ENCODE measurements at regions not wholly inside any gene's neighbourhood (a gene's known extent, or its start where the extent isn't known, plus 50 kb on each side); places are given as distances from the start of the nearest gene placed in this dataset.

- no peak for DNase-seq
These were observed 970.8 kb downstream of the DTWD2 start for GRCh38 chr5:118017536-118017935.

GRCh38 chr5:118016396-118016795 is 972.0 kb downstream of the DTWD2 start:
- DNase-seq, result no peak

GRCh38 chr5:118015511-118015910 is 972.8 kb downstream of the DTWD2 start:
- DNase-seq, result no peak

DNA sequence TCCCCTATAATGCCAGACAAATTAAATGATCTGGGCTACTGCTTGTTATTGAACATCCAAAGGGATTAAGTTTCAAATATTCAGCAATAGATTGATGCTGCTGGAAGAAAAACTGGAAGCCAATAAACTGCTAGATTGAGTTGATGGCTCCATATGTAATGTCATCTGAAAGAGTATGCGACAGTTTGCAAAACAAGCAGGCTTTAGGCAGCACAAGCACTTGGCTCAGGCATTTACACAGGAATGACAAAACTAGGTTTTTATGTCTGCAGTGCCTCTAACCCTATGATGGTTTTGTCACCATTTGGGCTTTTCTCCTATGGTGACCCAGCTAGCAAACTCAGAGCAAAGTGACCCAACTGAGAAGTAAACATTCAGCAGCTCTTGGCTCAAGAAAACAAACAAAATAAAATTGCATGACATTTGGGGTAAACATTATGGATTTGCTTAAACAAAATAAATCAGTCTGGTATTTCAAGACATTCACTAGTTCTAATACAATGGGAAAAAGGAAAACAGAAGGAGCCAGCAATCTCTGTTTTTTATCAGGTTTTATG is 978.5 kb downstream of the DTWD2 start:
- no peak for DNase-seq

- DNase-seq, result no peak
These were observed 979.6 kb downstream of the DTWD2 start for GRCh38 chr5:118008779-118009178.

GRCh38 chr5:118007262-118007661 is 981.1 kb downstream of the DTWD2 start:
- DNase-seq, result no peak

DNA sequence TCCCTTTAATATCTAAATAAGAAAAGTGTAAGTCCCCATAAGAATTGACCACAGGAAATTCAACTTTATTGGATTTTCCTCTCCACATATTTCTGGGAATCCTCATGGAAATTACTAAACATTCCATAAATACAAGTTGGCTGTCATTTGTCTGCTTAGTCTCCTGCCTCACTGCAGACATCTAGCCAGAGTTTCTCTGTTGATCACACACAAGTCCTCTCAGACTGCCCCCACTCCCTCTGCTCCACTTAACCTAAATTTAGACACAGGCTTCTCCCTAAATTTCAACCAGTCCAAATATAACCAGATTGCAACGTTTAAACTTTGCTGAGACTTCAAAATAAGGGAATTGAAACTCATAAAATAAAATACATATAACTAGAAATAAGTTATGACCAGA is 982.1 kb downstream of the DTWD2 start:
- no peak for DNase-seq

DNA sequence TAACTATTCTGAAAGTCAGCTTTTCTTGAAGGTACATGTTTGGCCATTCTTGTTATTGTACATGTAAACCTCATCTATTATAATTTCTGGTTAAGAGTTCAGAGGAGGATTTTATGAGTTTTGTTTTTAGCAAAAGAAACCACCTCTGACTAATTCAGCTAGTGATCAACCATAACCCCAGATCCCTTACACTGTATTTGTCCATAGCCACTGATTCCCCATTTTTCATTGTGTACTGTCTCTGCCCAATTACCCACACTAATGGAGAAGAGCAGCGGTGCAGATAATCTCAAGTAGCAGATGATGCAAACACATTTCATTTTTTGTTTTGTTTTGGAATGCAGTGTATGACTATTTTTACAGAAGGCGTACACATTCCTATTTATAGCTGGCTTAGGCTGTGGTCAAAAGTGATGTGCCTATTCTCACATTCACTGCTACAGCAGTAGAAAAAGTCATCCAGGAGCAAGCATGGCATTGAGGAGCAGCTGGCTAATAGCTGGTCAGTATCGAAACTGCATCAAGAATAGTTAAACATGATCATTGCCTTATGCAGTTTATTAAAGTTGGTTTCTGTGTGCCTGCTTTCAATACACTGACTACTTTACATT is 988.3 kb downstream of the DTWD2 start:
- no peak for DNase-seq

- DNase-seq, result no peak
These were observed 1005.7 kb downstream of the DTWD2 start for GRCh38 chr5:117982691-117983090.

GRCh38 chr5:117973785-117974184 is 1014.6 kb downstream of the DTWD2 start:
- DNase-seq, result no peak

- no peak for DNase-seq
These were observed 1032.5 kb downstream of the DTWD2 start for GRCh38 chr5:117955831-117956230.

GRCh38 chr5:117954331-117954730 is 1034.0 kb downstream of the DTWD2 start:
- DNase-seq, result no peak

DNA sequence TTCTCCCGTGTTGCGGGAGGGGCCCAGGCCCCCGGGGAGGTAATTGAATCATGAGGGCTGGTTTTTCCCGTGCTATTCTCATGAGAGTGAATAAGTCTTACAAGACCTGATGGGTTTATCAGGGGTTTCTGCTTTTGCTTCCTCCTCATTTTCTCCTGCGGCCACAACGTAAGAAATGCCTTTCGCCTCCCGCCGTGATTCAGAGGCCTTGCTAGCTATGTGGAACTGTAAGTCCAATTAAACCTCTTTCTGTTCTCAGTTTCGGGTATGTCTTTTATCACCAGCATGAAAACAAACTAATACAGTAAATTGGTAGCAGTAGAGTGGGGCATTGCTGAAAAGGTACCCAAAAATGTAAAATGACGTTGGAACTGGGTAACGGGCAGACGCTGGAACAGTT is 1035.1 kb downstream of the DTWD2 start:
- DNase-seq, result no peak

DNA sequence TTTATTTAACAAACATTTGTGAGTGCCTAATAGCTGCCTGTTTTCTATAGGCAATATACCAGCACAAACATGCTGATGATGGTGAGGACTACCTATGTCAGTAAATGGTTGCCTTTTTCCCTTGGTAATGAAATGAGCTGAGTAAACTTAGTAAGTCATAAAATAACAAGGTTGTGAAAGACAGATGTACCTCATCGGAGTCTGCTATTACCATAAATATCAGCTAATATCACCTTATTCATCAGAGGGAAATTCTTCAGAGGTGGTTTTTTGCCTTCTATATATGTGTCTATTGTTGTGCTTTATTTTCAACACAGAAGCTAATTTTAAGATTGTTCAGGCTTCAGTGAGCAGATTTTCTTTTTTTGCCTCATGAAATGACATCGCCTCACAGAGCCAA is 1040.5 kb downstream of the DTWD2 start:
- no peak for DNase-seq

- no peak for DNase-seq
These were observed 1041.2 kb downstream of the DTWD2 start for GRCh38 chr5:117947121-117947520.

GRCh38 chr5:117945258-117945657 is 1043.1 kb downstream of the DTWD2 start:
- no peak for DNase-seq

- DNase-seq, result no peak
These were observed 1044.8 kb downstream of the DTWD2 start for GRCh38 chr5:117943541-117943940.

DNA sequence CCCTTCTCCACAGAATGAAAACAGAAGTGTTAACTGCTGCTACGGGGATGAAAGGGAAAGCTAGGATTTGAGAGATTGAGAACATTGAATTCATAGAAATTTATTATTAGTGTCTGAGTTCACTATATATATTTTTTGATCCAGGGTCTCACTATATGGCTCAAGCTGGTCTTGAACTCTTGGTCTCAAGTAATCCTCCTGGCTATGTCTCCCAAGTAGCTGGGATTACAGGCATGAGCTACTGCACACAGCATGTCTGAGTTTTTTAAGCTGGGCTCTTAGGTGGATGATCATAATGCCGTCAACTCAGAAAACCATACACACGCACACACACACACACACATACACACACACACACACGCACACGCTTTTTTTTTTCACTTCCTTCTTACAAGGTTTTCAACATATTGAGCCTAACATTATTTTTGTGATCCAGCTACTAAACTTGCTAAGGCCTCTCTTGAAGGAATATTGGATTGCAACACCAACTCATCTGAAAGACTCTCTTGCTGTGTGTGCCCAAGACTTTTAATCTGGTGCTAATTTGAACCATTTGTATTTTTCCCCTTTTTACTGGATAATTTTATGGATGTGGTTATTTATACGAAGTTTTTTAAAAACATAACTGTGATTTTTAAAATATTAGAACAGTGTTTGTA is 1045.4 kb downstream of the DTWD2 start:
- DNase-seq, result no peak

- DNase-seq, result no peak
These were observed 1095.1 kb downstream of the DTWD2 start for GRCh38 chr5:117893211-117893610.

DNA sequence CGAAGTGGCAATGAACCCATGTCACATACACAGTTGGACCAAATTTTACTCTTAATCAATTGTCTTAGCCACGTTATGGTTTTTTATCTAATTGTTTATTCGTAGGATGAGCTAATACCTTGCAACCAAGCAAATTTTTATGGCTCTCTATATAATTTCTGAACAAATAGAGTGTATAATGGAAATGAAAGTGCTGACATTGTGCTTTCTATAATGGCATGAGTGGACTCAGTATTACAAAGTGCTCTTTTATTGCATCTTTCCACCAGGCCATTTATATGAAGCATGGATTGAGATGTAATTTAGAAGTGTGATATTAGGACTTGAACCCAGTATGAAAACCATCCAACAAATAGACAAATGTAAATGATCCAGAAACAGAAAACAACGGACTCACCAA is 1096.0 kb downstream of the DTWD2 start:
- DNase-seq, result no peak

DNA sequence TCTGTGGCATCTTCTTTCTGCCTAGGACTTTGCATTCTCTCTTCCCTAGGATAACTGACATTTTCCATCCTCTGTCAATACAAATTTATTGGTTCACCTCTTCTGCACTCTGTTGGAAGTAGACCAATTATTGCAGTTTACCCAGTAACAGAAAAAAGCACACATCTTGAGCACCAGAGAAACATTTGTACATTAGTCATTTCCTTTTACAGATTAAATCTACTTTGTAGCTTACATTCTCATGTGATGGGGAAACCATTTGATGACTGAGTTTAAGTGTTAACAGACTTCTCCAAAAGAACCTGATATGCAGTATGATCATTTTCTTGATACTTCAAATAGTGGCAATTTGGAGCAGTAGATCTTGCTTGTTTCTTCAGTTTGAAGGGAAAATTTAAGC is 1098.8 kb downstream of the DTWD2 start:
- peak; percentile 67 for DNase-seq

DNA sequence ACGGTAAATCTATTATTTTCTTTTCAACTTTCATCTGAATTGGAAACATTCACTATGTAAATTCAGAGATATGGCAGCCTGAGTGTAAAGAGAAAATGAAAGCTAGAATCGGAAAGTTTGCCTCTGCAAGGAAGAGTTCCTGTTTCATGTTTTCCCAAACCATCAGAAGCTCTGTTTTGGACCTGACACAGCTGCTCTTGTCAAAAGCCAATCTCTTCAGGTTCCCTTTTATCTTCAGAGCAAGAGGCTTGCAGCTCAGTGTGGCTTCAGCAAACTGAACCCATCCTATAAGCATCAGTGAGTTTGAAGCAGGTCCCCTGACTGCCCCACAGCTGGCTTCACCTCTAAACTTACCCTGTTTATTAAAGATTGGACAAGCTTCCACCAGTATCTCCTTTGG is 1099.7 kb downstream of the DTWD2 start:
- peak; percentile 37 for DNase-seq

DNA sequence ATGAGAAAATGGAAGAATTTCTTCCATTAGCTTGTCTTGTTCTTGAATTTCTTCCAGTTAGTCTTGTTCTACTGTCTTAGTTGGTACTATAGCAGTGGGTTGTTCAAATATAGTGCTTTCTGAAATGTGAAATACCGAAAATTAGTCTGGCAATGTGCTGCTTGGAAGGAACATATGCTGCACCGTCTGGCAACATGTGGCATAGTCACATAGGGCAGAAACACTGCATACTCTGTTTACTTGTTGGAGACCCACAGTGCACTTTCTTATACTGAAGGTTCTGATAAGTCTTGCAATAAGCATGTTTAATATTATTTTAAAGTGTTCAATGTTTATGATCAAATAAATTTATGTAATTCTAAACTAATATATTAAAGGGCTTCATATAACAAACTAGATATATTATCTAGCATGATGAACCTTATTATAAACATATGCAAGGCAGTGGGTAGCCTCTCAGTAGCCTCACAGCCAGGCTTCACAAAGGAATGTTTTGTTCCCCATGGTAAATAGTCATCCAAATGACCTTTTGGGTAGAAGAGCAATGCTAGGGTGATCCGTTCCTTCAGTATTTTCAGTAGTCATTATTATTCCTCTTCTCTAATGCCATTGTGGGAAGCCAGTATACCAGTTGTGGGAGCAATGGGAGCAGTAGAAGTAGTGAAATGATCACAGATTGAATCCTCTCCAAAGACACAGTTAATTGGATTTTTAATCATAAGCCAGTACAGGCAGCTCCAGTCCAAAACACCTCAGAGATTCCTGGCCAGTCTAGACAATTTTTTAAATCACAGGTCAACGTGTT is 1106.7 kb downstream of the DTWD2 start:
- DNase-seq, result no peak

DNA sequence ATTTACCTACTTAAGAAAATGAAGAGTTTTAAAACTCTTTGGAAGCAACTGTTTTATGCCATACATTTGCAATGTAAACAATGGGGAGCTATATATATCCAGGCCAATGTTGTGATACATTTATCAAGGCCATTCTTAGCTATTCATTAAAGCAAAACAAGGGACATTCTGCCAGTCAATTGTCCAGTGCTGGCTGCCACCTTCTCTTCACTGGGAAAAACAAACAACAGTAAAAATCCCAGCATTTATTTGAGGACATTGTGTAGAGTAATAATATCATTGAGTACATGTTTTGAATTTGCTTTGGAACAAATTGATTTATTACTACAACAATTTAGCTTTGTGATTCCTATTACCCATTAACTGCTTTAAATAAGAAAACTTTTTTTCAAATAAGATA is 1107.4 kb downstream of the DTWD2 start:
- DNase-seq, result no peak

Data from hematopoietic multipotent progenitor cell treated with erythropoietin and hydrocortisone succinate and interleukin-3 and kit ligand, for 6 days (in vitro differentiated cells).